HG02870 (cell line): ENCODE measurements at regions not wholly inside any gene's neighbourhood (a gene's known extent, or its start where the extent isn't known, plus 50 kb on each side); places are given as distances from the start of the nearest gene placed in this dataset.

Experiments
- ATAC-seq: cut with Tn5 transposase; IDR thresholded peaks from one replicate; pipeline ENCODE4 v1.9.1; 2021; ENCODE audit warnings: mild to moderate bottlenecking, moderate library complexity; ENCODE audit not compliant: unreplicated experiment

DNA sequence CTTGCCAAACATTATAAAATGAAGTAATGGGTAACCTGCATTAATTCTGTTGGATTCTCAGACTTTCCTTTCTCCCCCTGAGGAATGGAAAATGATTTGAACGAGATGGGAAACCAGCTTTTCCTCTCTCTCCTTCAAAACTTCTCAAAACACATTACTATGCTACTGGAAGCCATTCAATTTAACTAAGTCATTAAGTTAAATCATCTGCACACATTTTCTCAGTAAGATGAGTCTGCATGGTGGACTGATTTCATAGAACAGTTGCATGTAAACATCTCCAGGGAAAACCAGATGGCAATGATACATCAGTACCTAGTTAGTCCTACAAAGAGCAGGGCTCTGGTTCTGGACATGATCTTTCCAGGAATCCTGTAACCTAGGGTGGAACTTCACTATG lies 59.9 kb downstream of the BMP4 start:
- ATAC-seq, result no peak

DNA sequence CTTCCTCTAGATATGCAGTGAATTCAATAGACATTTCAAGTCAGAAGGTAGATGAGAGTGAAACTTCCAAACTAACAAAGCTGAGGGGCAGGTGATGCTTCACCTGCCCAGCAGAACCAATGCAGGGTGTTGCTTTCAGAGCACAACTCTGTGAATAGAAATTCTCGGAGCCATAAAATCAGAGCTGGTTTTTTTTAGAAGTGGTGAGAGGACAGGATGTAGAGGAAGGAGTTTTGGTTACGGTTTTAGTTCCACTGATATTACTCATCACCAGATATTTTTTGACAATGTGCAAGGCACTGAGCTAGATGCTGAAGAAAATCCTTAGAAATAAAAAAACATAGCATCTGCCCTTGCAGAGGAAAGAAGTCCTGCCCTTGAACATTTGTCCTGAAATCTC lies 62.2 kb downstream of the BMP4 start:
- ATAC-seq, result peak; percentile 91

DNA sequence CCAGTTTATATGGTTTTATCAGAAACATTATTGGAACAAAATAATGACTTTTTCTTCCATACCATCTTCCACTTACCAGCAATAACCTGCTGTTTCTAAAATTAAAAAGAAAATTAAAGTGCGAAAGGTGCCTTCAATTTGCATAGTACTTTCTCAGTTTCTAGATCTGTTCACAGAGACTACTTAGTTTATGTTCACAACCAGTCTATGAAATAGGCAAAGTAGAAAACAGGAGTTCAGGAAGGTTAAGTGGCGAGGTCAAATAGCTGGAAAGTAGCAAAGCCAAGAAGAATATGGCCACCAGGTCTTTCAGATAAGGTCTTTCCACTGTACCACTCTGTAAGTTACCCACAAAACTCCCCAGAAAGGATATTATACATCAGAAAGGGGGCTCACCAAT lies 63.3 kb downstream of the BMP4 start:
- no peak for ATAC-seq

DNA sequence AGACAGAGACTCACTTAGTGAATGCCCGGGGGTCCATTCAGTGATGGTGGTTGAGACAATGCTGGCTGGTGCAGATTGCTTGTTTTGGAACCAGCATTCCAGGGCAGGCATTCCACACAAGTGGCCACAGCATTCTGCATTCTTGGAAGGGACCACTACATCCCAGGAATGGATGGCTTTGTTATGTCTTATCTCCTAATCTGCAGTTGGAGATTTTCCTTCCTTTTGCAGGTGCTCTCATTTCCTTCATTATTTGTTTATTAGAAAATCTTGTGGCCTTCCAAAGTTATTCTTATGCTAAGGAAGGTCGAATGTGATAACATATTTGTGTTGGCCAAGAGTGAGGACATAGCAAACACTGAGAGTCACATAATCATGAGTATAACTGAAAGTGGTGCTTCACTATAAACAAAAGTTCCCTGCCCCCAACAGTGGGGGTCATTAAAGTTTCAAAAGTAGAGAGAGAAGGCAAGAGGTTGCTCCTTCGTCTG lies 66.0 kb downstream of the BMP4 start:
- ATAC-seq, result no peak

DNA sequence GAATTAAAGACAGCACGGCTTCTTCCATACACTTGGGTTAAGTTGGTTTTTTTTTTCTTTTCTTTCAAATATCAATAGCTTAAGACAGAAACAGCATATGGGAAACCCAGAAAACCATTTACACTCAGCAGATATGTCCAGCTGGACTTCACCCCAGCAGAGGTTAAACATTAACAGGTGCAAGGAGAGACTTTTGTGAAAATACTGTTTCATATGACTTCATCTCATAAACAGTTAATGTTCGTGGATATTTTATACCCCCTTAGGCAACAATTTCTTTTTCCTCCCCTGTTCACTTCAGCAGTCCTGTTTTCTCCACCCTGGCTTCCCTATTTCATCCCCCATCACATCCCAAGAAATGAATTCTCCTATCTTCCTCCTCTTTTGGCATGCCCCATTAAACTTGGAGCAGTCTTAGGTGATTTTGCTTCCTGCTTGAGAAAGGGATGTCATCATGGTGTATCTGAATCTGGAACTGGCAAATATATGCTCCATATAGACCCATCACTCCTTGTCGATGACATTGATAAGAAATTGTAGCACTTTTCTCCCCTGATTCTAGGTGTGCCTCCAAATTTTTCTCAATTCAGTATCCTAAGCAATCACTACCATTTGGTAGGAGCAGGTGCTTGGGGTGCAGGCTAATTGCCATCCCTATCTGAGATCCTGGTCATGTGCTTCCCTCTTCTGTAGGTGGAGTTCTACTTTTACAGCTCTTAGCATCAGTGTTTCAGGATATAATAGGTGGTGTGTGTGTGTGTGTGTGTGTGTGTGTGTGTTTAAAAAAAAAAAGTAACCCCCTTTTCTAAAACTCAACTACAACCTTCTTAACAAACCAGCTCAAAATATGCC lies 67.9 kb downstream of the BMP4 start:
- ATAC-seq, result no peak

DNA sequence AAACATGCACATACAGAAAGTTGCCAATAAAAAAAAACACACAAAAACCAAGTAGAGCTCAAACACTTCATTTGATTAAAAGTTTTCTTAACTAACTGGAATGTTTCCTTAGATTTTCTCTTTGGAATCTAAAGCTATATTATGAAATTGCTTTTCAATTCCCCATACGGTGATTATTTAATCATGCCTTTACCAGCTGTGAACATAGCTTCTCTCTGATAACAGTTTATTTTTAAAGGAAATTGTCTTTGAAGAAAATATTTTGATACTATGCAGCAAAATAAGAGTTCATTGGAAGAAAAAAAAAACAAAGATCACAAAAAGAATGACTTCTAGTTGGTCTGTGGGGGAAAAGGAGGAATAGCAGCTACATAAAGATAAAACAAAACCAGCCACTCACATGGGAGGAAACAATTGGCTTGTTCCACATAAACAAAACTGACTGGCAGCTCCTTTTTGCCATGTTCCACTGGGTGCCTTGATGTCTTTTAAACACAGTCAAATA lies 71.4 kb downstream of the BMP4 start:
- no peak for ATAC-seq

DNA sequence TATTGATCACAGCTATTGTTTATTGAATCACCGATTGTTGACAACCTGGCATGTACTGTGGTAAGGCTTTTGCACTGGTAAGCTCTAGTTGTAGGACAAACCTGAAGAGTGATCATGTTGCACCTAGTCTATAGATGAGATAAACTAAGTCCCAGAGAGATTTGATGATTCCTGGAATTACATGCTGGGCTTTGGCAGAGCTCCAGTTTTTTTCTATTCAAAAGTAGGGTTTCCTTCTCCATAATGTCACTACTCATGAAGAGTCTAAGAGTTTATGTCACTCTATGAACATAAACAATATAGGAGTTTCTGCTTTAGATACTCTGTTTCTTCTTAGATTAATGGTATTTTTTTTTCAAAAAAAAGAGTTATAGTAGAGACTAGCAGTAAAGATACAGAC lies 72.0 kb downstream of the BMP4 start:
- ATAC-seq, result no peak

DNA sequence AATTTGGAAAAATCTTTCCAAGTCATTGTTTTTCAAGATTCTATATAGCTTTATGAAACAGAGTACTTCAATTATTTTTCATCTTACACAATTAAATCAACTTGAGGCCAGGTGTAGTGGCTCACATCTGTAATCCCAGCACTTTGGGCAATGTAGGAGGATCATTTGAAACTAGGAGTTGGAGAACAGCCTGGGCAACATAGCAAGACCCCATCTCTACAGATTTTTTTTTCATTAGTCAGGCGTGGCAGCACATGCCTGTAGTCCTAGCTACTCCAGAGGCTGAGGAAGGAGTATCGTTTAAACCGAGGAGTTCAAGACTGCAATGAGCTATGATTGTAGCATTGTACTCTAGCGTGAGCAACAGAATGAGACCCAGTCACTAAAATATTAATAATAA lies 72.9 kb downstream of the BMP4 start:
- no peak for ATAC-seq

DNA sequence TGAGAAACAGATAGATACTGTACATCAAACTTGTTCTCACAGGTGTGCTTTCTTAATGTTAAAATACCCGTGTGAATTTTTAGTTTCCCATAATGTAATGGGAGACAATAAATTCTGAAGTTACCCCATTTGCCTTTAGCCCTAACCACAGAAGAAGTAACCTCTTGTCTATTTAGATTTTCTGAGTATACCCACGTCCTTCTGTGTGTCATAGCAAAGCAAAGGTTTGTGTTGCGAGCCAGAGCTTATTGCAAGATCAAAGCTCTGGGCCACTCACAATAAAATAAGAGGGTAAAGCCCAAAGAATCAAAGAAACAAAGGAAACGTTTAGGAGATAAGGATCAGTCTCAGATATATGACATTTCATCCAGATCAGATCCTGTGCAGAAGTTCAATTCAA lies 73.9 kb downstream of the BMP4 start:
- peak; percentile 61 for ATAC-seq

DNA sequence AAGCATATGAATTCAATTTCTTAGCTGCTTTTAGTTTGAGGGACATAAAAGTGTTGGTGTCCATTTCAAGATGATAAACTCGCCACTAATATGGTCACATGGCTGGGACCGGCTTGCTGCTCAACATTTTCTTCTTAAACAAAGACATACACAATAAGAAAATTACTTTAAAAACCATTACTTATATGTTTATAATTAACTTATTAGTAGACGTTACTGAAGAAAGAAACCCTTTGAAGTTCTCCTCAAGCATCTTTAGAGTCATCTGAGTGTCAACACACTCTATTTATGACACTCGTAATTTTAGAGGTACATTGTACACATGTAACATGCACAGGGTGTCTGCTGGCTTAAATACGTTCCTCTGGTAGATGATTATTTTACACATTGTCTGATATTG lies 74.7 kb downstream of the BMP4 start:
- no peak for ATAC-seq

DNA sequence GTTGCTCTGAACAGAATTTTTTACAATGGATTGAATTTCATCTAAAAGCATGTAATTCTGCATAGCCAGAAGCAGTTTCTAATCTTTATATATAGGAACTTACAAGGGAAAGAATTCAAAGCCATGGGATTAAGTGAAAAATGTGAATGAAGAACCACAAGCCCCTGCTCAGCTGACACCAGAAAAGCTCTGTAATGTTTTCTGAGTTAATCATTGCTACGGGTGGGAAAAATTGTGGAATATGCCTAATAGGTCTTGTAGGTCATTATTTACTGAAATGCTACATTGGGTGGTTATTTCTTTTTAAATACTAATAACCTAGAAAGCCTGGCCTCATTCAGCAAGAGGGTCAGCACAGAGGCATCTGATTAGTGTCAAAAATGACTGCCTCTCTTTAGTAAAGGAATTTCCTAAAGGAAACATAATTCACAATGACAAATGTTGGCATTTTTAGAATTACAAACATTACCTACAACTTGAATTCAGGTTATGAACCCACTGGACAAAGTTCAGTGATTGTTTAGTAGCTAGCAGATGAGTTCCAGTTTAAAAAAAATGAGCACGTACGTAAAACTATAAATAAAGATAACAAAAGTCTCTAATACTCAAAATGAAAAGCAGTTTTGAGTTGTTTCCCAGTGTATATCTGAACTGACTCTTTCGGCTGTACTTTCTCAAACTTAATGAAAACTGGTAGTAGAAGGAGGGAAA lies 75.3 kb downstream of the BMP4 start:
- peak; percentile 48 for ATAC-seq

DNA sequence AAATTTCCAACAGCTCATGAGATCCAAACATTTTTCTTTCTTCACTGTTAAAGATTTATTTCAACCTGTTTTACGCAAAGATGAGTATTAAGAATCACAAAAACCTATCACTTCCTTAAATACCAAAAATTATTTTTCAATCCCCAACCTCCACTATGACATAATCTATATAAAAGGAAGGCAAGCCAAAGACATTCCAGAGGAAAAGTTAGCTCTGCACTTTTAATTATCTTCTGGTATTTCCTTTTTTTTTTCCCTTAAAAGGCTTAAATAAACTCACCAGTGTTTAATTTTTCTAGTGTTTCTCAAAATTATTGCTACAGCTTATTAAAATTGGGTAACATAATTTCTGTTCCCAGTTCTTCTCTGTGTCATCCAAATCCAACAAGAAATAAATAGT lies 75.9 kb downstream of the BMP4 start:
- ATAC-seq, result no peak

DNA sequence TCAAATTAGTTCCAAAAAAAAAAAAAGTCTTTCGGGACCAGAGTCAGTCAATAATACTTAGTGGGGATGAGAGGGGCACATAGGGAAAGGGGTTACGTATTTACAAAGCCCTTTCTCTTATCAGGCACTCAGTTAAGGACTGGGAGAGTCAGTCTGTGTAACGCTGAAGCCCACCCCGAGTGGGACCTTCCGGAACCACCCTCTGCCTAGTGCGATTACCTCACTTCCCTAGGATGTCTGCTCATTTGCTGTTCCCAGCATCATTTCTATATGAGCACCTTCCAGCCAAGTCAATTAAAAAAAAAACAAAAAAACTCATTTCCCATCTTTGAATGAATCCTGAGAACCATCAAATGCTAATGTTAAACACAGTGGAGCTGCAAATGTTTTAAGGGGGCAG lies 76.9 kb downstream of the BMP4 start:
- no peak for ATAC-seq

DNA sequence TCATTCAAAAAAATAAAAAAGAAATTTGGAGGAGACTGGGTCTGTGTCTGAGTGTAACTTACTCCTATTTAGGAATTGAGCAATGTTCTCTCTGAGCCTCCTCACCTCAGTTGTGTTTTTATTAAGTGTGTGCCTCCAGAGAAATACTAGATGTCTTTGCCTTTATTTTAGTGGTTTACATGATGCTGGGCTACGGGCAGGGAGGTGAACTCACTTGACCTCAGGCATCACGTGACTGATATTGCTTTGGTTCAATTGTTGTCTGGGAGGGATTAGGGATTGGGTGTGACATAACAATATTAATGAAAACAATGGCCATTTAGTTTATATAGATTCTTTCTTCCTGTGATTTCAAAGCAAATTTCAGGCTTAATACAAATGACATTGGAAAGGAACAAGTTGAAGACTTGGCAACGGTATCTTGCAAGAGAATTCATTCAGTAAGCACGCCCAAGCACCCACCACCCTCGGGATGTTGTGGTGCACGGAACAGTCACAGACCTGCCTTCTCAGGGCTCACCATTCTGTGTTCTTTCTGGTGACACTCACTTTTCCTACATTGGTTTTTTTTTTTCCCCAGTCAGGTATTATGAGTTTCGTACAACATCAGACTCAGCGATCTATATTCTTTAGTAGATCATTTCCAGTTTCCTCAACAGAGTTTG lies 77.5 kb downstream of the BMP4 start:
- no peak for ATAC-seq

DNA sequence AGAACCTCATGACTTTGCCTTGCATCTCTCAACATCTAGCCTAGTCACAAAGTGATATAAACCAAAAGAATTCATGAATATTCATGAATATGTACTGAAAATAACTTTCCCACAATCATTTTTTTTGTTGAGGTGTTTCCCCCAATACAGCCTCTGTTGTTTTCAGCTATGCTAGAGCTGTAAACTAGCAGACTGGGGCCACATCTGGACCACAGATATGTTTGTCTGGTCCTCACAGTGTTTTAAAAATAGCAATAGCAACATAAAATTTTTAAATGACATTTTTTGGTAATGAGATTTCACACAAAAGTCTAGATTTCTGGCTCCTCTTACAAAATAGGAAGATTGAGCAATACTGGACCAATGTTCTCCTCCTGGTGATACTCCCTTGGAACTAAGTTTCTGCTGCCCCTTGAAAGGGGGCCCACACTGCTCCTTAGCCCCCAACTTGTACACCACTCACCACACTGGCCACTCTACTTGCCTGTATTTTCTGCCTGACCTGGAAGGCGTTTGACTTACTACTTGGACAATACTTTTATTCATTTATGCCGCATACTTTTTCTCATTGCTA lies 81.2 kb downstream of the BMP4 start:
- ATAC-seq, result no peak

DNA sequence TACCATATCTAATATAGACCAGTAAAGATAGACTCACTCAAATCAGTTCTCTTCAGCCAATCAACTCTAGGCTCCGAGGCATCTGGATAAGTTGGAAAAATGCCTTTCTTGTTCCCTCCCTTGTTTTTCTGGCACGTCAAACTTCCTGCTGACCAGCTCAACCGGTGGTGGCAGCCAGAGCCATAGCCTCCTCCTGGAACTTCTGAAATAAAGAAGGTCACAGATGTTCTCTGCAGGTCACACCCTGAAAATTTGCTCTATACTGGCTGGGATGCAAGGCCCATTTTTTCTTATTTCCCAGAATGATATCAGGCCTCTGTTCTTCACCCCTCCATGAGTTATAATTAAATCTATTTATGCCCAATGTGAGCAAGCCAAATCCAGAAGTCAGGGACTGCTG lies 81.9 kb downstream of the BMP4 start:
- ATAC-seq, result no peak

DNA sequence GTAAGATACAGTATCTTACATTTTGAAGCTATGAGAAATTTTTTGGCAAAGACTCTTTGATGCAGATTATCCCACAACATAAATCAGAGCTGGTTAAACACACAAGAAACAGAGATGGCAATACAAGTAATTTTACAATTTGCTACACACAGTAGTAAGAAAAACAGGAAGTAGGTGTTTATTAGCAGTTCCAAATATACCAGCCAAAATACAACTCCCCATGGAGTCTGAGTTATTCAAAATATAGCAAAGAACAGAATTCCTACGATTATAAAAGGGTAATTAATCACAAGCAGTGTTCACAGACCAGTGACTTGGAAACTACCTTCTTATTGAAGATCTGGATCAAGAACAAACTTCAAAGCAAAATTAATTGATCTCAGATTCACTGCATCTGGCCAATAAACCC lies 83.9 kb downstream of the BMP4 start:
- ATAC-seq, result no peak

DNA sequence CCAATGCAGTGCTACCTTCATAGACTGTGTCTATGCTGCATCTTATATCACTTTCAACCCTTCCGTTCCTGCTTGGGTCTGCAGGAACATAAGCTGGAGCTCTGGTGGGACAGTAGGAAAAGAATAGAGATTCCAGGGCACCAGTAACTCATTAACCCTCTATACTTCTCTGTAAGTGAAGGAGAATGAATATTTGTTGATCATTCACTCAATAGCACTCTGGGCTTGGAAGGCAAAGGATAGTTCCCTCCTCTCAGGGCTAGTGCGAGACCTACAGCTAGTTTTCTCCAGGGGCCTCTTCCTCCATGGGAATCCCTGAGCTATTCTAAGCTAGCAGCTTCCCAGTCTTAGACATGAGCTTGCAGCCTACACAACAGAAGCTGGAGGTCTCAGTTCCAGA lies 84.7 kb downstream of the BMP4 start:
- no peak for ATAC-seq

DNA sequence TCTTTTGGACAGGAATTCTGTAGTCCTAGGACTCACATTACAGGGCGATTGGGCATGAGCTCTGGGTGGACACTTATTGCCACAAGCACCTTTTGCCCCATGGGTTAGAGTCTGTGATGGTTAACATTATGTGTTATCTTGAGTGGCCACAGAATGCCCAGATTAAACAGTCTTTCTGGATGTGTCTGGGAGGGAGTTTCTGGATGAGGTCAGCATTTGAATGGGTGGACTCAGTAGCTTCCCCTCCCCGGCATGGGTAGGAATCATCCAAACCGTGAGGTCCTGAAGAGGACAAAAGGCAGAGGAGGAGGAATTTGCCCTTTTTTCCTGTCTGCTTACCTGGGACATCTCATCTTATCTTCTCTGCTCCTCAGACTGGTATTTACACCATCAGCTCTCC lies 85.6 kb downstream of the BMP4 start:
- no peak for ATAC-seq

DNA sequence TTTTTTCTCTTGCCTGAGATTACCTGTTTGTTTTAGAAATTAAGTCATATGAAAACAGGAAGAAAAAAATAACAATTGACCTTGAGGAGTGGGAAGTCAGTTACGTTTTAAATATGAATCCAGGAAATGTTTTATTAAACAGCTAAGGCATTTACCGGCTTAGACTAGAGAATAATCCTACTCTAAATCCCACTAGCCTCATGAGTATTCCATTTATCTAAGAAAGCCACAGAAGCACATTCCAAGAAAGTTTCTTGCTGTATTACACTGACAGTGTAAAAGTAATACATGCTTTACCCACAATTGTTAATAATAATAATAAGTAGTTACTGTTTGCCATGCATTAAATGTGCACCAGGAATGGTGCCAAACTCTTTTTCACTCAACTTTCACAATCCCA lies 90.9 kb downstream of the BMP4 start:
- ATAC-seq, result no peak

DNA sequence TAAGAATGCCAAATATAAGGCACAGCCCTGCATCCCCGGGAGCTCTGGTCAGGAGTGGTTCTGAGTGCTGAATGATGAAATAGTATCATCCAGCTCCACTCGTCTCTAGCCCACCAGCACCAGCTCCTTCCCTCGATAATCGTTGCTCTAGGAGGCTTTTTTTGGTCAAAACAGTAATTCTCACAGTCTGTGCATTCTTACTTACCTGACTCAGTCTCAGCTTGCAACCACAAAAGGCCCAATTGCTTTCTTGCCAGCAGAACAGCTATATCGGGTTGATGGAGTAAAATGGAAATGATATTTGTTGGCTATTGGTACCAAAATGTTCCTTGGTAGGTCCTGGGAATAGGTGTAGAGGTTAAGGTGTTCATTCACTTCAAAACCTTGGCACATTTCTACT lies 94.8 kb downstream of the BMP4 start:
- ATAC-seq, result no peak
